Muscle of back (tissue), 3 donors: ENCODE measurements at regions not wholly inside any gene's neighbourhood (a gene's known extent, or its start where the extent isn't known, plus 50 kb on each side); places are given as distances from the start of the nearest gene placed in this dataset.

ENCODE experiments used
- DNase-seq, 3 donors: peaks; one replicate each; pipeline versions ENCODE4 v3.0.0 to v3.0.0-alpha.2; 2013

DNA sequence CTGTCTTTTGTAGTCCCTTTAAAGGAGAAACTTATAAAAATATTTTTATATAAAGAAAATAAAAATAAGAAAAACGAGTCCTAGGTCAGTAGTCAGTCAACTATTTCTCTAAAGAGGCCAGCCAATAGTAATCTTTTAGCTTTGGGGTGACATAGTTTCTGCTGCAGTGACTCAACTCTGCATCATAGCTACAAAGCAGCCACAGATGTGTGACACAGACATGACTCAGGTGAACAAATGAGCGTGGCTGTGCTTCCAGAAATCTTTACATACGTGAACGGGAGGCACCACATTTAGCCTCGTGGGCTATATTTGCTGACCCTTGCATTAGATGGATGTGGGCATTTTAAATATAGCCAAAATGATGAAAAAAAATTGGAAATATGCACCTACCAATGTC, 1862.5 kb upstream of the TENM3 start:
- peak in 1 of 3 donors; percentile 24 for DNase-seq

DNA sequence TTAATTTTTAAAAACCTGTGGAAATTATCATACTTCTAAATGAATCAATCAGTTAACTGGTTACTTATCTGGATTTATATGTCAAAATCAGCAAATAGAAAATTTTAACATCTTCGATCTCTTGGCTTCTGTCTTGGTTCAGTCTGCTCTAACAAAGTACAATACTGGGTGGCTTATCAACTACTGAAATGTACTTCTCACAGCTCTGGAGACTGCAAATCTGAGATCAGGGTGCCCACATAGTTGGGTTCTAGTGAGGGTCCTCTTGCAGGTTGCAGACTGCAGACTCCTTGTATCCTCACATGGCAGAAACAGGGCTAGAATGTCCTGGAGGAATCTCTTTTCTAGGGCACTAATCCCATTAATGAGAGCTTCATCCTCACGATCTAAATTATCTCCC, 1851.6 kb upstream of the TENM3 start:
- DNase-seq = no peak

DNA sequence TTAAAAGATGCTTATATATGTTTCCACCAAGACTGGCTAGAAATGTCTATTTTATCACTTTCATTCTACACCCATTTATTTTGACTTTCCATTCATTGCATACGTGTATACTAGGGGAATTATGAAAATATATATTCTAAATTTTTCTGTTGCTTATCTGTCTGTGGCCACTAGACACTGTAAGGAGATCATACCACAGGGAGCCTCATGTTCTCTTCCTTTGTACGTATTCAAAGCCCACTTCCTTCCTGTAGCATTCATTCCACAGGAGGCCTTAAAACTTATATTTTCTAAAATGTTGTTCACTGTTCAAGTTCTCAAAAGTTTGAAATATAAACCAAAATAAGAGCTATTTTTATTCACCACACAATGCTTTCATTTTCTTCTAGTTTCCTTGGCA, 1848.9 kb upstream of the TENM3 start:
- no peak for DNase-seq

DNA sequence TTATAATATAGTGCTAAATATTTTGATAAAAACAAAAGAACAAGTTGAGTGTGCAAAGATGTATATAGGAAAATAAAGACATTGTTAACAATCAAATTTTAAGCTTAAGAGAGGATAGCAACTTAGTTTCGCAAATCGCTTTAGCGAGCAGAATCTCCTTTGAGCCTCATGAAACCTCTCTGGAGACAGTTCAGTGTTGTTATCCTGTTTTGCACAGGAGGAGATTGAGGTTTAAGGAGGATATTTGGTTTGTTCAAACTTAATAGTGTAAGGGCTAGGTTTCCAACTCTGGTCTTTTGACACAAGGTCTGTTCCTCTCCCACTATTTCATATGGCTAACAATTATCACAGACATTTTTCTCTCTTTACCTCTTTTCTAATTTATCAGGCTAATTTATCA, 1848.5 kb upstream of the TENM3 start:
- no peak for DNase-seq

DNA sequence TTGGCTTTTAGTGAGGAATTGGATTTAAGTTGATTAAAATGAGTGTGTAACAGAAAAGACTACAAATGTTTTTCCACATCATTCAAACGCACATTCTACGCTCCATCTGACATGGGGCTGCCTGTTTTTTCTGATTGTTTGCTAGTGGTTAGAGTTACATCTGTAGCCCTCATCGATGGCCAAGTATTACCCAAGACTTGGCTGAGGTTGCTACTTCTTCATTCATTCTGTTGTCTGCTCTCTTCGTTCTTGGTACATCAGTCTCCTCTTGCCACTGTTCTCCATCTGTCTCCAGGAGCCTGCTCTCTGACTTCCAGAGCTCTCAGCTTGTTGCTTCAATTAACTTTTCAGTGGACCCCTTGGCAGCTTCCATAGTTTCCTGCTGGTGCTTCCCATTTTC, 1844.6 kb upstream of the TENM3 start:
- peak in 1 of 3 donors; percentile 8 for DNase-seq

DNA sequence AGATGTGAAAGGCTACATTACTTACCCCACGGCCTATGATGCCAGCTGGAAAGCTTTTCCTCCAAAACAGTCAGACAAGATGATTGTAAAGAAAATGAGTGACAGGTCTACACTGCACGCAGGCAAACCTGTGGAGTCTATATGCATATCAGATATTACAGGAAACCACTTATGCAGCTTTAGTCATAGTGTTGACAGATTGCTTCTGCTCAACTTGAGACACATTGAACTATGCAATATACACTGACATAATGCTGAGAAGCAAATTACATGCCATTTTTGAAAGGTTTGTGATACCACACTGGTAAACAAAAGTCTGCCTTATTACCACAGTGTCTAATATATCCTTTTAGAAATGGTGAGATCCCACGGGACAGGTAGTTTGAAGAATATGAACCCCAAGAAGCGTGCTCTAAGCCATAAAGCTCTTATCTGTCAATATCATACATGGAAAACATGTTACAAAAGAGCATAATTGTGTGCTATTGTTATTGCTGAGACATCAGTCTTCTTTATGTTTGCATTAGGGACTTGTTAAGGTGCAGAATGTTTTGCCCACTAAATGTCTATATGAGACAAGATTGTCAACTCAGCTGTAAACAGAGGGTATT, 1835.8 kb upstream of the TENM3 start:
- DNase-seq = no peak

DNA sequence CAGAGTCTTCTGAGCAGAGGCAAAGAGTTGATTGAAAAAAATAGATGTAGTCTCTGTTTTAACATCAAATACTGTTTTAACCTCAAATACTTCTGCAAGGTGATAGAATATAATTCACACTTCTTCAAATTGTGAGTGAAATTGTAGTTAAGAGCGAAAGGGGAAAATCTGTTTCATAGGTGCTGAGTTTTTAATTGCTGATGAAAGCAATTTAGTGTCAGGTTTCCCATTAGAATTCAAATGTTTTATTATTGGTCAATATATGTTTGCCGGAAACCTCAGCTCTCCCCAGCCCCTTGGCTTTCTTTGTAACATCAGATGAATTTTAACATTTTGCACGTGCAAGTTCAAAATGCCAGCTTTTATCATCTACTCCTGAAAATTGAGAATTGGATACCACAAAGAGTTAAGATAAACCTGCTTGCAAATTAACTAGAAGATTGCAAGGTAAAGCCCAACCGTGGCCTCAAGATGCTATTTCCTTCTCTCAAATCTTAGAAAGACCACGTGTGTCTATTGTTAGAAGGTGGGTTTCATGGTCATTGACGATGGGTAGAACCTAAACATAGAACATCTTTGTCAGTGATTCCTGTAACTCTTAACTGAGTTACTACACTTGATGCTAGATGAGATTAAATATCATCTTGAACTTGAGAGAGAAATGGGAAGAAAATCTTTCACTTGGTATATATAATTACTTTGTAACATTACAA, 1824.2 kb upstream of the TENM3 start:
- no peak for DNase-seq

DNA sequence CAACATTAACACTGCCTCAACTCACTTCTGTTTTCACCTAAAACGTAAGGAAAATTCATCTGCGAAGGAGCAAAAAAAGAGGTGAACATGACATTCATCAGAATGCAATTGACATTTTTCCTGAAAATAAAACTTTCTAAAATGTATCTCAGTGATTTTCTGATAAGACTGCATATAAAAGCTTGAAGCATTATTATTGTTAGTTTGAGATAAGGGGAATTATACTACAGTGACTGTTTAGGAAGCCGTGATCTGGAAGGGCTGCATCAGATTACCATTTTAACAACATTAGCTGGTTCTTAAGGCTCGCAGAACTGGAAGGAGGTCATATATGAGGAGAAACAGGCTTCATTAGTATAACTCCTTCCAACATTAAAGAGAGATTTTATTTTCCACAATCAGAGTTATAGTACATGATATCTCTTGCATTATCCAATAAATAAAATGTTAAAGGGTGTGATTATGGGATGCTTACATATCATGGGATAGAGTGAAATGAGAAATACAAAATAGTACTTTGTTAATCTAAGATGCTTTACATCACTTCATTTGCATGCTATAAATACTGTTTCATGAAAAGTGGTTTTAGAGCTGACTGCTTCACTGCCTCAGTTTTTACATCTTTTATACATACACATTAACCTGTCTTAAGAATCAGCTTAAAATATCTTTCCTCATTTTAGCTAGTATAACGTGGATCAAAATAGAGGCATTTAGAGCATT, 1820.1 kb upstream of the TENM3 start:
- no peak for DNase-seq

DNA sequence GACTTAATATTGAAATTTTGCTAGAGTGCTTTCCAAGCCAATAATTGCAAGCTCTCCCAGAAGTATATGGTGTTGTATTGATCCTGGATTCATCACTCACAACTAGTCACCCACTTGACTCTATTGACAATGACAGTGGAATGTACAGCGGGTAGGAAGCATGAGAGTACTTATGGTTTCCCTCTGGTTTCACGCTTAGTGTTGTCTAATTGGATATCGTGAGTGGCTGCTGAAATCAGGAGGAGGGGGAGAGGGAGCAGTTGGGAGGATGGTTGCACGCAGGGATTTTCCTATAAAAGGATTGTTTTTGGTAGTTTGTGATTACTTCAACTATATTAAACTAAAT, 1819.5 kb upstream of the TENM3 start:
- no peak for DNase-seq

DNA sequence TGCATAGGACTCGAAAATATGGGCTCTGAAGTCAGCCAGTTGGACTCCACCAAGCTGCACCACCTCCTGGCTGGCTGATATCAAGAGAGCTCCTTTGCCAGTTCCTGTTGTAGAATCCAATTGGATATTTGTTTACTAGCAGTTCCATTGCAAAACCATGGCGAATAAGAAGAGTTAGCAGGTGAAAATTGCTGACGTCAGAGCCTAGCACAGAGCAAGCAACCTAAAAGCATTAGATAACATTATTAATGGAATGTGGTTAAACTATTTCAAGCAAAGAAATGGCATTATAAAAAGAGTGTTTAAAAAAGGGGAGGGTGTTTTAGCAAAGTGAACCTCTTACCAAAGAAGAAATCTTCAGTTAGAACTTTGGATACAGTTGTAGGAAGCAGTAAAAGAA, 1816.3 kb upstream of the TENM3 start:
- no peak for DNase-seq

DNA sequence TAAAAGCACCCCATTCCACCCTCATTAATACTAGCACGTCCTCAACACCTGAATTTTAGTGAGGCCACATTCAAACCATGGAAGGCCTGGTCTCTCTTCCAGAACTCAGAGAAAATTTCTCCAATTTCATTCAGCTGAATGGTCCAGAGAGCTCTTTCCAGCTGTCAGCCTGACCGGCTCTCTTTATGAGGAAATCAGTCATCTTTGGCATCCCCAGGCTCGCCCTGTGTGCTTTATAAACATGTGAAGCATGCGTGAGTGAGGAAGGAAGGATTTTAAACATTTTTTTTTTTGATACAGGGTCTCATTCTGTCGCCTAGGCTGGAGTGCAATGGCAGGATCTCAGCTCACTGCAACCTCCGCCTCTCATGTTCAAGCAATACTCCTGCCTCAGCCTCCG, 1812.9 kb upstream of the TENM3 start:
- DNase-seq = no peak

DNA sequence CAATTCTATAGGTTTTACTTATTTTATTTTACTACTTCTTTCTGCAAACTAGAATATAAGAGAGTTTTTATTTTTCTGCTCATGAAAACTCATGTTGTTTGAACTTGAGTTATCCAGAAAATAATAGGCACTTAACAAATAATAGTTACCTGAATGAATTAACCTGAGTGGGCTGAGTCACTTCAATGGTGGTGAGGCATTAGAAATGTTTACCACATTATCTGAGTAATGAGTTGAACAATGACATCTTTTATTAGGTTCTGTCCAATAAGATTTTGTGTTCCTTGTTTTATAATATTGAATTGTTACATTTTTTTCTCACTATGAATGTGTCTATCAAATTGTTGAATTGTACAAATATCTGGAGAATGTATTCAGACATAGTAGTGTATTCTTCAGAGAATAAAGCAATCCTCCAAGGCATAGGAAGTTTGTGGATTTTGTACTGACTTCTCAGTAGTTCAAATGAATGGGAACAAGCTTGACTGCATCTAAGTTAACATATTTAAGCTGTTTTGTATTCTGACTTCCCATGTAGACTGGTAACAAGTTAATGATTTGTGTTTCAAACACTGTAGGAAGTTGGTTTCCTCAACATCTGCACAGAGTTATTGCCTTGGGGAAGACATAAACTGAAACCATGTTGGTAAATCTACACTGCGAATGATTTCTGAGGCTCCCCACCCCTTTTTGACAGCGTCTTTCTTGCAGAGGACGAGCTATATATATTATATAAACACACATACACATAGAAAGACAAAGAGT, 1808.9 kb upstream of the TENM3 start:
- DNase-seq = peak in 1 of 3 donors; percentile 12

DNA sequence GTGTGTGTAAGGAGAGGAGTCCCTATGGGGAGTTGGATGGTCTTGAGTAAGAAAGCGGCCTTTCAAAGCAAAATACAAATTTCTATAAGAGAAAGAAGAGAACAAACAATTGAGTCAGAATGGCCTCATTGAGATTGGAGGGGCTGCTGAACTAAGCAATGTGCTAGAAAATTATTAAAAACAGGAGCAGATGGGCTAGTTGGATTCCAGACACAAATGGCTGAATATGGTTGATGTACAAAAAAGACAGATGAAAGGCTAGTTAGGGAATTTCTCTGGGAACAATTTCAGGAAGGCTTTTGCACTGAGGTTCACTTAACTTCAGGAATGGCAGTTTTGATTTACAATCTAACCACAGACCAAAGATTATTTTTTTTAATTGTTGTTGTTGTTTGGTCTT, 1806.8 kb upstream of the TENM3 start:
- peak in 2 of 3 donors; percentile 3 to 22 for DNase-seq

DNA sequence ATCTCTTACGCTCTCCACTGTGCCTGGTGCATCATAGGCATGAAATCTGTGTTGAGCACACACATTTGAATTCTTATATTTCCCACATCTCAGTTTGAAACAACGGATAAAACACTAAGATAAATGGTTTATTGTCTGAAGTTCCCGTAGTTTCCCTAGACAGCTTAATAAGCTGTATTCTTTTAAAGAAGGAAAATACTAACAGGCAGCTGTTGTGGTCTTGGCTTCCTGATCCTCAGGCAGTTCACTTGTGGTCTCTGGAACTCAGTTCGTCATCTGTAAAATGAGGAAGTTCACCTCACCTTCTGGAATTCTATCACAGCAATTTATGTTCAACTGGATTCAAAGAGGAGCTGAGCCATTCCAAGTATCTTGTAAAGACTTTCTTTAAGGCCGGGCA, 1805.6 kb upstream of the TENM3 start:
- DNase-seq = peak in 1 of 3 donors; percentile 4

DNA sequence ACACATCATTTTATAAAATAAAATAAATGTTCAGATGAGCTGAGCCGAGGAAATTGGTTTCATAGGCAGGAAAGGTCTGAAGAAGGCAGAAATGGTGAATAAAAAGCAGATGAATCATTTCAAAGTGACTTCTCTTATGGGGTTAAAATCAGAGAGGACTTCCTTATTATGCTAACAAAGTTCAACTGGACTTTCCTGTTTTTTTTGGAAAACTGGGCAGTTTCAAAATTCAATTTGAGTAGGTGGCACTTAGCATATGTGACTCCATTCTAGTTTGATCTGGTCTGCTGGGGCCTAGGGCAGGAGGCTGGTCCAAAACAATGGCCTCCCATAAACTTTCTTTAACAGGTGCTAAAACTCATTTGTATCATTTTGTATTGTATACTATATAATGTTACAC, 1794.9 kb upstream of the TENM3 start:
- DNase-seq = no peak

DNA sequence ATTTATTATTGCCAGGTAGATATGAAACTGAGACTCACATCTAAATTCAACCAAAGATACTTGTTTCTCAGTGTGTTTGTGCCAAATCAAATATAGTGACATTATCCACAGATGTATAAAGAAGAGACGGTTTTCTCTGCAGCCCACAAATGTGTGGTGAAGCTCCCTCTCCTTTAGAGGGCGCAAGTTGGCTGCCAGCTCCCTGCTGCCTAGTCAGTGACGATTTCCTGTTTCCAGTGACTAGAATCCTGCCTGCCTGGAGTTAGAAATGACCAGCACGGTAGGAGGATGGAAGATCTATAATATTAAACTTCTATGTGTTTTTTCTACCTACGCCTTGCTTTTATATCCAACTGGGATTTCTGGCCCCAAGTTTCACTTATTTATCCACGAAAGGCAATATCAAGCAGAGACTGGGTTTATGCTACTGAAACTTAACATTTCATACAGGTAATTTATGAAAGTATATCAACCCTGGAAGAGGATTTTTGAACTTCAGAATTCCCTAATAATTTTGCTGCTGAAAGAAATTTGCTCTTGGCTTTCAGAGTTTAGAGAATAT, 1793.7 kb upstream of the TENM3 start:
- DNase-seq = peak in 2 of 3 donors; percentile 15 to 20

DNA sequence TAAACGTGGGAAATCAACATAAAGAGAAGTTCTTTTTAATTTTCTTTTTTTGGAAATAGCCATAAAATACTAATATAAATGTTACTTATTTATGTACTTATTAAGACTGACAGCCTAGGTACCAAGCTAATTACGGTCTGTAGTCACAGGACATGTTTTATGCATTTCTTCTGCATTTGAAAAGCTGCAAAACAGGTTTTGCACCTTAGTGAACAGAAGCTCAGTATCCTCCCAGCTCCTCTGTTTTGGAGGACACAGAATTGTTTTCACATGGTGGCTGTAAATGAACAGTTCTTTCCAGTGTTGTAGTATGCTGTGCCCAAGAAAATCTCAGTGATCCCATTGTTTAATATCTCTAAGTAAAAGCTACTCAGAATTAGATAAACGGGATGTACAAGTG, 1788.0 kb upstream of the TENM3 start:
- DNase-seq = no peak

DNA sequence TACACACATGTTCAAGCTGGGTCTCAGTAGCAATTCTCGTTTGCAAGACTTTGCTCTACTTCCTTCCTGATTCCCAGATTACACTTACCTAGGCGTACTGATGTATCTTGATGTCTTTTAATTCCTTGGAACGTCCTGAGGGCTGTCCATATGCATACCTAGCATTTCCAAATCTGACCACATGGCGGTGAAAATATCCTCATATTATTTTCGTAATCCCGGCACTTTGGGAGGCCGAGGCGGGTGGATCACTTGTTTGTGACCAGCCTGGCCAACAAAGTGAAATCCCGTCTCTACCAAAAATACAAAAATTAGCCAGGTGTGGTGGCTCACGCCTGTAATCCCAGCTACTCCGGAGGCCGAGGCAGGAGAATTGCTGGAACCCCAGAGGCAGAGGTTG, 1786.3 kb upstream of the TENM3 start:
- DNase-seq = no peak

DNA sequence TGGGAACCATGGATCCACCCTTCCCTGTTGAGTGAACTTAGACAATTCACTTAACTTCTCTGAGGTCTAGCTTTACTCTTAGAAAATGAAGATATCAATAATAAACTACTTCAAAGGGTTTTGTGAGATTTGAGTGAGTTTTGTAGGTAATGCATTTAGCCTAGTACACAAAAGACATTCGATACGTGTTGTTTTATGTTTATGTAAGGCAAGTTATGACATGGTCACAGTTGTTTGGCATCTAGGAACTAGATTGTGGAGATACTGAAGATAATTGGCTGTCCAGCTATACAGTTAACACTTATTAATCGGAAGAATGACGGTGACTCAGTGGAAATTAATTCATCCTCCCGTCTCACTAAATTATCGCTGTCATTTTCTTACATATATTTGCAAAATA, 1781.1 kb upstream of the TENM3 start:
- no peak for DNase-seq

DNA sequence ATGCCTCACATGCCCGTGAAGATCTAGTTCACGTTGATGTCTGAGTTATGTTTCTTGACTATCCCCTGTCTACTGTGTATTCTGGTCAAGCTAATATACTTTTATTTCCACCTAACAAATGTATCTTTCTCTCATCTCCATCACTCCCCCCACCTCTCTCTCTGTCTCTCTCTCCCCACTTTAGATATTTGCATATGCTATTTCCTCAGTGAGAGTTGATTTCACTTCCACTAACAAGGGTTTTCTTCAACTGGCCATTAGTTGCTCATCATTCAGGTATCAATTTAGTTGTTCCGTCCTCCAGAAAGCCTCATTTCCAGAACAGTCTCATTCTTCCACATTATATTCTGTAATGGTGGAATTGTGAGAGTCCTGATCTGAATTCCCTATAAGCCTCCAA, 1777.8 kb upstream of the TENM3 start:
- no peak for DNase-seq

DNA sequence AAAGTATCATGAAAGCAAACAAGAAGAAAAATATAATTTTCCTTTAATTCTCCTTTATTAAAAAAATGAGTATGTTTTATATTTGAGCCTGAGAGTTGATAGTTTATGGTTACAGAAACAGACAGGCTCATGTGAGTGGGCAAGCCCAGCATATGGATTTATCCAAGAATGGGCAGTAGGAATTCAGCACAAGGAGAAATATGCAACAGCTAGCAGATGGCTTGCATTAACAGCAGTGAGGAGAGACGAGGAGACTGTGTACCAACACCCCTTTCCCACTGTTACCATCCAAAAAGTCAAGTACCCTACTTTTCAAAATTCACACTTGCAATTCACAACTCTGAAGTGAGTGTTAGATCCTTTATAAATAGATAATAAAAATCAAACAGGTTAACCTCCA, 1760.2 kb upstream of the TENM3 start:
- DNase-seq = no peak

DNA sequence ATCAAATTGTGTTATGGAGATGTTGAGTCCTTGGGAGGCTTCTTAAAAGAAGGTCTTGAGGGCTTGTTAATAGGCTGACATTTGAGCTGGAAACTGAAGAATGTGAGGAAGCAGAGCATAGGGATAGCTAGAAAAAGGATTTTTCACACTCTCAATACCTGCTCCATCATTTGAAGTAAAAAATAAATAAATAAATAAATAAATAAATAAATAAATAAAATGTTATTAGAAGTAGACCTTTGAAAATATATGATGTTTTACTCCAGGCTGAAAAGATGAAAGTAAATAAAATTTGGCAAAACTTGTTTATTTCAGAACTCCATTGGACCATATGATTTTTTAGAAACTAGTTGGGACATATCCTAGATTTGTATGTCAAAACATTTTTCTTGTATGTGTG, 1757.8 kb upstream of the TENM3 start:
- no peak for DNase-seq
